ENCODE measurements at regions not wholly inside any gene's neighbourhood (a gene's known extent, or its start where the extent isn't known, plus 50 kb on each side); places are given as distances from the start of the nearest gene placed in this dataset.

DNA sequence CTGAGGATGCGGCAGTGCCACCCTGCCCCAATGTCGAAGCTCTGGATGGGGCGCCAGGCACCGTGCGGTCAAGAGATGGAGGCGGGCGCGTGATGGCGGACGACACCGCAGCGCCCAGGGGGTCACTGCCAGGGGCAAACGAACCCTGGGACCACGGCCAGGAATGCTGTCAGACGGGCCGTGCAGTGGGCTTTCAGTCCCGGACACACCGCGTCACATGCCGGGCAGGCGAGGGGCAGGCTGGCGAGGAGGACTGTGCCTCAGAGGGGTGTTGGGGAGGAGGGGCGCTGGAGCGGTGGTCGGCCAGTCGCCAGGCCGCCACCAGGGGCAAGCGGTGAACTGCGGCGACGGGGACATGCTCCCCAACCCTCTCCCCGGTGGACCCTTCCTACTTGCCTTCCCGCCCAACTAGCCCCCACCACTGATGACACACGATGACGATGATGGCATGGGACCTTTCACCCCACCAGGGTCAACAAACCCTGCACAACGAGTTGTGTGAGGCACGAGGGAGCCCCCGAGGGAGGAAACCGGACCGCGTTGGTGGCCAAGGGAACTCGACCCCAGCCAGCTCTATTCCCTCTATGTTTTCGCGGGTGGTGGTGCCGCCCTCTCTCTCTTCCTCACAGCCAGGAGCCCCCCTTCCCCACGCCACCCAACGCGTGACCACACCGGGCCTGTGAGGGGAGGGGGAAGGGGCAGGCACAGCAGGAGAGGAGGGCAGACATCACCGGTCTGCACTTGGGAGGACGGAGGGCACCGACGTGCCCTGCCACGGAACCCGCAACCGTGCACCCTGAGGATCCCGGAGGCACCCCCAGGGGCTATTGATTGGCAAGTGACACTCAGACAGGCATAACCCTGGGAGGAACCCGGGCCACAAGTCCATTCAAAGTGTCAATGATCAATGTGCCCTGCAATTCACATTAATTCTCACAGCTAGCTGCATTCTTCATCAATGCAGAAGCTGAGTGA, 1960.9 kb upstream of the DEFB115 start:
- Histone ChIP-seq H3K4me1 (ENCODE audit: control insufficient read depth, insufficient read depth, low read length) (no peaks in the 10 kb centered on the region), H3K27ac (ENCODE audit: low read length) (no peak overlapping the region), H3K27me3 (ENCODE audit: control insufficient read depth, insufficient read depth, low read length) (no peaks in the 10 kb centered on the region), H3K9me3 (ENCODE audit: control insufficient read depth, insufficient read depth, low read length) (peaks cover 9% of the 10 kb centered on the region), H3K4me3 (ENCODE audit: low read length) (no peak overlapping the region), H3K36me3 (ENCODE audit: control insufficient read depth, insufficient read depth, low read length) (no peaks in the 10 kb centered on the region; the same call in 1 of the 2 replicates)
- no CpG with 5 or more reads among the region's 58 CpGs for WGBS (ENCODE audit: insufficient coverage, insufficient read length)
- no peak for DNase-seq (ENCODE audit: low read depth, low spot score)

DNA sequence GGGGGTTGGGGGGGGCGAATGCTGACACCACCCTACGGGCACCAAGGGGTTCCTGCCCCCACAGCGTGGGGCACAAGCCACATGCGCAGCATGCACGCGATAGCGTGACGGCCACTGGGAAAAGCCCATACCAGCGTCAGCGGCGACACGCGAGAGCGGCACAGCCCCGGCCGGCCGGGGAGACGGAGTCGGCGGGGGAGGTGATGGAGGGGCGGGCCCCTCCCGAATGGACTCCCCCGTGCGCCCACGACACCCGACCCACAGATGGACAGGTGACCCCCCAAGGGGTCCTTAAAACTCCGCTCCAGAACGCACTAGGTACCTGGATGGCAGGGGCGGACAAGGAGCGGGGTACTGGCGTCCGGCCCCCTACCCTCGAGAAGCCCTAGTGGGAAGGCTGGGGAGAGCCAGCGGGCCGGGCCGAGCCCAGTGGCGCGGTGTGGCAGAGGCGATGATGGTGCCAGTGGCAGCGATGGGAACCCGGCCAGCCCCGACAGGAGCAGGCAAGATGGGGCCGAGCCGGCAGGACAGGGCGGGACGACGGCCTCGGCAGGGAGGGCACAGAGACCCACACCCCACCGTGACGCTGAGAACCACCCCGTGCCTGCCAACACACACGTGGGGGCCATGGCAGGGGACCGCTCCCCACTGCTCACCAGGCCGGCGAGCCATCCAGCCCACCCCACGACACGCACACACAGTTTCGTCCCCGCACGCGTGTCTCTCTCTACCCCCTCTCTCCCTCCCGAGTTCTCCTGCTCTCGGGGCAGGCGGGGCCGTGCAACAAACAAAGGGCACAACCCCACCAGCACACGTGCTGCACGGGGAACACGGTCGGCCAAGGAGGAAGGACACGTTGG, 1959.8 kb upstream of the DEFB115 start:
- DNase-seq (ENCODE audit: low read depth, low spot score) = no peak
- Histone ChIP-seq H3K4me3 (ENCODE audit: low read length) (no peak overlapping the region), H3K27ac (ENCODE audit: low read length) (no peak overlapping the region), H3K4me1 (ENCODE audit: control insufficient read depth, insufficient read depth, low read length) (no peaks in the 10 kb centered on the region), H3K36me3 (ENCODE audit: control insufficient read depth, insufficient read depth, low read length) (no peaks in the 10 kb centered on the region; the same call in 1 of the 2 replicates), H3K27me3 (ENCODE audit: control insufficient read depth, insufficient read depth, low read length) (no peaks in the 10 kb centered on the region), H3K9me3 (ENCODE audit: control insufficient read depth, insufficient read depth, low read length) (peaks cover 10% of the 10 kb centered on the region)
- WGBS (ENCODE audit: insufficient coverage, insufficient read length) = no CpG with 5 or more reads among the region's 70 CpGs

DNA sequence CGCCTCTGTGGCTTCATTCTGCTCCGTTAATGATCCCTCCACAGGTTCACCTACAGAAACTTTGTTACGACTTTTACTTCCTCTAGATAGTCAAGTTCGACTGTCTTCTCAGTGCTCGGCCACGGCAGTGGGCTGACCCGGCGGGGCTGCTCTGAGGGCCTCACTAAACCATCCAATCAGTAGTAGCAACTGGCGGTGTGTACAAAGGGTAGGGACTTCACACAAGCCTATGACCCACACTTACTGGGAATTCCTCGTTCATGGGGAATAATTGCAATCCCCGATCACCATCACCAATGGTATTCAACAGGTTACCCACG, 1959.2 kb upstream of the DEFB115 start:
- Histone ChIP-seq H3K4me1 (ENCODE audit: control insufficient read depth, insufficient read depth, low read length) (no peaks in the 10 kb centered on the region), H3K9me3 (ENCODE audit: control insufficient read depth, insufficient read depth, low read length) (peaks cover 12% of the 10 kb centered on the region), H3K27ac (ENCODE audit: low read length) (no peak overlapping the region), H3K36me3 (ENCODE audit: control insufficient read depth, insufficient read depth, low read length) (no peaks in the 10 kb centered on the region; the same call in 1 of the 2 replicates), H3K4me3 (ENCODE audit: low read length) (no peak overlapping the region), H3K27me3 (ENCODE audit: control insufficient read depth, insufficient read depth, low read length) (no peaks in the 10 kb centered on the region)
- no CpG with 5 or more reads among the region's 12 CpGs for WGBS (ENCODE audit: insufficient coverage, insufficient read length)
- no peak for DNase-seq (ENCODE audit: low read depth, low spot score)

DNA sequence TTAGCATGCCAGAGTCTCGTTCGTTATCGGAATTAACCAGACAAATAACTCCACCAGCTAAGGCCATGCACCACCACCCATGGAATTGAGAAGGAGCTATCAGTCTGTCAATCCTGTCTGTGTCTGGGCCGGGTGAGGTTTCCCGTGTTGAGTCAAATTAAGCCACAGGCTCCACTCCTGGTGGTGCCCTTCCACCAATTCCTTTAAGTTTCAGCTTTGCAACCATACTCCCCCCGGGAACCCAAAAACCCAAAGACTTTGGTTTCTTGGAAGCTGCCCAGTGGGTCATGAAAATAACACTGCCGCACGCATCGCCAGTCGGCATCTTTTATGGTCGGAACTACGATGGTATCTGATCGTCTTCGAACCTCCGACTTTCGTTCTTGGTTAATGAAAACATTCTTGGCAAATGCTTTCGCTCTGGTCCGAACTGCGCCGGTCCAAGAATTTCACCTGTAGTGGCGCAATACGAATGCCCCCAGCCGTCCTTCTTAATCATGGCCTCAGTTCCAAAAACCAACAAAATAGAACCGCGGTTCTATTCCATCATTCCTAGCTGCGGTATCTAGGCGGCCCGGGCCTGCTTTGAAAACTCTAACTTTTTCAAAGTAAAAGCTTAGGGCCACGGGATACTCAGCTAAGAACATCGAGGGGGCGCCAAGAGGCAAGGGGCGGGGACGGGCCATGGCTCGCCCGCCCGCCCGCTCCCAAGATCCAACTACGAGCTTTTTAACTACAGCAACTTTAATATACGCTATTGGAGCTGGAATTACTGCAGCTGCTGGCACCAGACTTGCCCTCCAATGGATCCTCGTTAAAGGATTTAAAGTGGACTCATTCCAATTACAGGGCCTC, 1958.5 kb upstream of the DEFB115 start:
- no peak overlapping the region for H3K4me3 ChIP-seq (ENCODE audit: low read length)
- no peak overlapping the region for H3K27ac ChIP-seq (ENCODE audit: low read length)
- no CpG with 5 or more reads among the region's 40 CpGs for WGBS (ENCODE audit: insufficient coverage, insufficient read length)
- no peak for DNase-seq (ENCODE audit: low read depth, low spot score)
- H3K27me3 ChIP-seq (ENCODE audit: control insufficient read depth, insufficient read depth, low read length) = no peaks in the 10 kb centered on the region
- peaks cover 12% of the 10 kb centered on the region for H3K9me3 ChIP-seq (ENCODE audit: control insufficient read depth, insufficient read depth, low read length)
- H3K4me1 ChIP-seq (ENCODE audit: control insufficient read depth, insufficient read depth, low read length) = no peaks in the 10 kb centered on the region
- H3K36me3 ChIP-seq (ENCODE audit: control insufficient read depth, insufficient read depth, low read length) = no peaks in the 10 kb centered on the region; the same call in 1 of the 2 replicates

DNA sequence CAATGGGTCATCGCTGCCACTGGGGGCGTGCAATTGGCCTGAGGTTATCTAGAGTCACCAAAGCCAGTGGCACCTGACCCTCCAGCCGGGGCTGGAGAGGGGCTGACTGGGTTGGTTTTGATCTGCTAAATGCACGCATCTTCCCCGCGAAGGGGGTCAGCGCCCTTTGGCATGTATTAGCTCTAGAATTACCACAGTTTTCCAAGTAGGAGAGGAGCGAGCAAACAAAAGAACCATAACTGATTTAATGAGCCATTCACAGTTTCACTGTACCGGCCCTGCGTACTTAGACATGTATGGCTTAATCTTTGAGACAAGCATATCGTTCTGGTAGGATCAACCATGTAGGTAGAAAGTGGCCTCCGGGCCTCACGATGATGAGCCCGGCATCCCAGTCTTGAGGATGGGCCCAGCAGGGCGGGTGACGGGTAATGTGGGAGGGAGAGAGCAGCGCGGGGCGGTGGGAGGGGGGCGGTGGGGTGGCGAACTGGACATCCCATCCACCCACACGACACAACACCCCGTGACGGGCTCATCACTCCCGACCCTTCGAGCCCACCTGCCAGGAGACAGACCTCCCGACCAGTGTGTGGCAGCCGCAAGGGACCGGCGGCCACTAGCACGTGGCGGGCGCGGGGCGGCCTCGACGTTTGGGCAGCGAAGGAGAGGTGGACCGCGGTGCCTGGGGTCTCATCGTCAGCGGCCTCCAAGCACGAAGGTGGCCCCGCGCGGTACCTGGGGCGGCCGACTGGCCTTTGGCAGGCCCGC, 1957.5 kb upstream of the DEFB115 start:
- no peaks in the 10 kb centered on the region for H3K4me1 ChIP-seq (ENCODE audit: control insufficient read depth, insufficient read depth, low read length)
- no peak for DNase-seq (ENCODE audit: low read depth, low spot score)
- H3K9me3 ChIP-seq (ENCODE audit: control insufficient read depth, insufficient read depth, low read length) = peaks cover 14% of the 10 kb centered on the region
- no peak overlapping the region for H3K27ac ChIP-seq (ENCODE audit: low read length)
- H3K4me3 ChIP-seq (ENCODE audit: low read length) = no peak overlapping the region
- no peaks in the 10 kb centered on the region; the same call in 1 of the 2 replicates for H3K36me3 ChIP-seq (ENCODE audit: control insufficient read depth, insufficient read depth, low read length)
- H3K27me3 ChIP-seq (ENCODE audit: control insufficient read depth, insufficient read depth, low read length) = no peaks in the 10 kb centered on the region
- WGBS (ENCODE audit: insufficient coverage, insufficient read length) = no CpG with 5 or more reads among the region's 49 CpGs

DNA sequence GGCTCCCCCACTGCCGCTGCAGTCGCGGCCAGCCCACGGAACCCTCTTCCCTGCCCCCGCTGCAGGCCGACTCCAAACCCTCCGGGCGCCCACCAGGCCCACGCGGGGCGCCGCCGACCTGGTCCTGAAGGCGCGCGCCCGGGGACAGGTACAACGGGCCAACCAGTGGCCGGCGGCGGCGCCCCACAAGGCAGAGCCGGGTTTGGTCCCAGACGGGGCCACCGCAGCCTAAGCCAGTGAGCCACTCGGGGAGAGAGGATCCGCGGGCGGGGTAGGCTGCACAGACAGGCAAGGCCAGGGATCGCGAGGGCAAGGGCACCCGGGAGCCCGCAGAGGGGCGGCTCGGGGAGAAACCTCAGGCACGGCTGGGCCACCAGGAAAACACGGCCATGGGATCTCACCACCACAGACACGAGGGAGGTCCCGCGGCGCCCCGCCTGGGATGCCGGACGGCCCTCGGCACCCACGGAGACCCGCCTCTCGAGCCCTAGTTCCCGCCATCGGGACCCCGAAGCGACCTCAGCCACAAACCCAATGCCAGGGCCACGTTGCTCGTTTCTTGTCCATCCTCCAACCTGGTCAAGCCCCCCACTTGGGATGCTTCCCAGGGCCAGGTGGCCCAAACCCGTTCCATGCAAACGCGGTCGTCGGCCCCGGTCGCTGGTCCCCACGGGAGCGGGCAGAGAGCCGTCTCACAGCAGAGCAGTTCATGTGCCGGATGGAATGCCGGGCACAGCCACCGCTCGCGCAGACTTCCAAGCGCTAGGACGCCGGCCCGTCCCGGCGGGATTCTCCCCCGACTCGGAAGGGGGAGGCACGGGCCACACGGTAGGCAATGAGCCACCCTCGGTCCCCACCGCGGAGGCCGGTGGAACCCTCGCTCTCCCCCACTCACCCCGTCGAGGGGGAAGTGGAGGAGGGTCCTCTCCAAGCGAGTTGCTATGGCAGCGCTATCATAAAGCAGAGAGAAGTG, 1956.6 kb upstream of the DEFB115 start:
- WGBS (ENCODE audit: insufficient coverage, insufficient read length) = no CpG with 5 or more reads among the region's 88 CpGs
- no peak for DNase-seq (ENCODE audit: low read depth, low spot score)
- no peaks in the 10 kb centered on the region for H3K27me3 ChIP-seq (ENCODE audit: control insufficient read depth, insufficient read depth, low read length)
- no peaks in the 10 kb centered on the region for H3K4me1 ChIP-seq (ENCODE audit: control insufficient read depth, insufficient read depth, low read length)
- H3K36me3 ChIP-seq (ENCODE audit: control insufficient read depth, insufficient read depth, low read length) = no peaks in the 10 kb centered on the region; the same call in 1 of the 2 replicates
- peaks cover 14% of the 10 kb centered on the region for H3K9me3 ChIP-seq (ENCODE audit: control insufficient read depth, insufficient read depth, low read length)
- H3K27ac ChIP-seq (ENCODE audit: low read length) = no peak overlapping the region
- H3K4me3 ChIP-seq (ENCODE audit: low read length) = no peak overlapping the region

DNA sequence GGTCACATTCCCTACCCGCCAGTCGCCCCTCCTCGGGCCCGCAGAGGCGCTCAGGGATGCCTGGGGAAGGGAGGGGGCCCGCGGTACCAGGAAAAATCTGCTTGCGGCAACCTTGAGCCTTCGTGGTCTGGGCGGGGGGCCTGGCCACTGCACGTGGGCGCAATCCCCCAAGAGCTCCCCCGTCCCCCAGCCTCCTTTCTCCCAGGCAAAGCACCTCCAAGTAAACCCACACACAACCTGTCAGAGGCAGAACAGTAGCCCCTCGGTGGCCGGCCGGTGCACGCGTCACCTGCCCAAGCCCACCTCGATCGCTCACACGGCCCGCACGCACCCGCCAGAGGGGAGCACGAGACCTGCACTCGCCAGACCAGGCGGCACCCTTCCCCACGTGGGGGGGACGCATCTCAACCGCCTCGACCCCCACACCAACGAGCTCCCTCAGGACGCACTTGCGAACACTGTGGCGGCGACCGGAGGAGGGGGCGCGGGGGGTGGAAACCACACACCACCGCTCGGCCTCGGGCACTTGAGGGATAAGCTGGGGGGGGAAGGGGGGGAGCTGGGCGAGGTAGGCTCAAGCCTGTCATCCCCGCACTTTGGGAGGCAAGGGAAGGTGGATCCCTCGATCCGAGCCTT, 1955.7 kb upstream of the DEFB115 start:
- peaks cover 14% of the 10 kb centered on the region for H3K9me3 ChIP-seq (ENCODE audit: control insufficient read depth, insufficient read depth, low read length)

DNA sequence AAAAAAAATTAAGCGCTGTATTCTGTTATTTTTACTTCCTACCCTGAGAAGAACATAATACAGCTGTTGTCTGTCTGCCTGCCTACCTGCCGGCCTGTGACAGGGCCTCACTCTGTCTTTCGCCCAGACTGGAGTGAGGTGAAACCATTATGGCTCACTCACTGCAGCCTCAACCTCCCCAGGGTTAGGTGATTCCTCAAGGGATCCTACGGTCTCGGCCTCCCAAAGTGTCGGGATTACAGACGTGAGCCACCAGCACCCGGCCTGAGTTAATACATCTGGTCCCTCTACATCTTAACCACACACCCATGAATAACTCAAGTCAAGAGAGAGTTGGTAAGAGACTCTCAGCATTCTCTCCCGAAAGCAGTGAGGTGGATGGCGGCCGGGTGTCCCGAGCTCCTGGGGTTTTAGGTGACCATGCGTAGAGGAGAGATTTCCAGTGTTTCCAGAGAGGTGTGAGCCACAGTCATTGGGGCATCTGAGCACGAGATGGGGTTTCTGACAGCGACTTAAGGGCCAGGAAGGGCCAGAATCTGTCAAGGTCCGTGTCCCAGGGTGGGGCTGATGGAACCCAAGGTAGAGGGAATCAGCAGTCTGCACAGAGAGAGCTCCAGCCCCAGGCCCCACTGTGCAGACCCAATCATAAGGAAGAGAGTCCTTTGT, 1954.4 kb upstream of the DEFB115 start:
- H3K27ac ChIP-seq (ENCODE audit: low read length) = no peak overlapping the region
- no peaks in the 10 kb centered on the region; the same call in 1 of the 2 replicates for H3K36me3 ChIP-seq (ENCODE audit: control insufficient read depth, insufficient read depth, low read length)
- WGBS (ENCODE audit: insufficient coverage, insufficient read length) = no CpG with 5 or more reads among the region's 16 CpGs
- DNase-seq (ENCODE audit: low read depth, low spot score) = no peak
- H3K9me3 ChIP-seq (ENCODE audit: control insufficient read depth, insufficient read depth, low read length) = peaks cover 12% of the 10 kb centered on the region
- H3K4me3 ChIP-seq (ENCODE audit: low read length) = no peak overlapping the region
- no peaks in the 10 kb centered on the region for H3K27me3 ChIP-seq (ENCODE audit: control insufficient read depth, insufficient read depth, low read length)
- H3K4me1 ChIP-seq (ENCODE audit: control insufficient read depth, insufficient read depth, low read length) = no peaks in the 10 kb centered on the region

More for the DNA sequence above, 1955.7 kb upstream of the DEFB115 start:
- no peak for DNase-seq (ENCODE audit: low read depth, low spot score)
- Histone ChIP-seq H3K27me3 (ENCODE audit: control insufficient read depth, insufficient read depth, low read length) (no peaks in the 10 kb centered on the region), H3K4me1 (ENCODE audit: control insufficient read depth, insufficient read depth, low read length) (no peaks in the 10 kb centered on the region), H3K27ac (ENCODE audit: low read length) (no peak overlapping the region), H3K36me3 (ENCODE audit: control insufficient read depth, insufficient read depth, low read length) (no peaks in the 10 kb centered on the region; the same call in 1 of the 2 replicates), H3K4me3 (ENCODE audit: low read length) (no peak overlapping the region)
- no CpG with 5 or more reads among the region's 46 CpGs for WGBS (ENCODE audit: insufficient coverage, insufficient read length)

Measured in iPS DF 6.9 (cell line).